ENCODE measurements at regions not wholly inside any gene's neighbourhood (a gene's known extent, or its start where the extent isn't known, plus 50 kb on each side); places are given as distances from the start of the nearest gene placed in this dataset.

- TF ChIP-seq POLR2A (IDR thresholded peaks at IDR 0.05; ENCODE audit: low read depth, low read length) (no peak), TAF1 (IDR thresholded peaks at IDR 0.05; ENCODE audit: borderline replicate concordance, low read depth, low read length) (no peak)
Measured at GRCh38 chr3:23696842-23697241, 108.9 kb upstream of the UBE2E1 start.

Data from GM12892 (cell line).